ENCODE measurements at regions not wholly inside any gene's neighbourhood (a gene's known extent, or its start where the extent isn't known, plus 50 kb on each side); places are given as distances from the start of the nearest gene placed in this dataset.

GRCh38 chr5:7324919-7325318 lies 71.0 kb upstream of the ADCY2 start:
- Mint-ChIP-seq H3K27me3 (no peaks in the 10 kb centered on the region), H3K36me3 (ENCODE audit: low read depth) (no peaks in the 10 kb centered on the region), H3K4me3 (no peak overlapping the region), H3K9me3 (no peaks in the 10 kb centered on the region), H3K27ac (no peak overlapping the region), H3K4me1 (ENCODE audit: low read depth) (no peaks in the 10 kb centered on the region)
- no peak for DNase-seq

- no peak overlapping the region for H3K4me3 Mint-ChIP-seq
- H3K4me1 Mint-ChIP-seq (ENCODE audit: low read depth), result no peaks in the 10 kb centered on the region
- no peaks in the 10 kb centered on the region for H3K36me3 Mint-ChIP-seq (ENCODE audit: low read depth)
- no peak for DNase-seq
- H3K27ac Mint-ChIP-seq, result no peak overlapping the region
- no peaks in the 10 kb centered on the region for H3K27me3 Mint-ChIP-seq
- no peaks in the 10 kb centered on the region for H3K9me3 Mint-ChIP-seq
These were observed 69.7 kb upstream of the ADCY2 start for GRCh38 chr5:7325975-7326913.

GRCh38 chr5:7329141-7329540 lies 66.8 kb upstream of the ADCY2 start:
- DNase-seq, result no peak
- Mint-ChIP-seq H3K27me3 (no peaks in the 10 kb centered on the region), H3K36me3 (ENCODE audit: low read depth) (no peaks in the 10 kb centered on the region), H3K27ac (no peak overlapping the region), H3K4me1 (ENCODE audit: low read depth) (no peaks in the 10 kb centered on the region), H3K9me3 (no peaks in the 10 kb centered on the region), H3K4me3 (no peak overlapping the region)

- Mint-ChIP-seq H3K27me3 (no peaks in the 10 kb centered on the region), H3K9me3 (peaks cover 2% of the 10 kb centered on the region), H3K27ac (no peak overlapping the region), H3K36me3 (ENCODE audit: low read depth) (no peaks in the 10 kb centered on the region), H3K4me3 (no peak overlapping the region), H3K4me1 (ENCODE audit: low read depth) (no peaks in the 10 kb centered on the region)
- no peak for DNase-seq
These were observed 66.2 kb upstream of the ADCY2 start for GRCh38 chr5:7329712-7330111.

- Mint-ChIP-seq H3K9me3 (peaks cover 2% of the 10 kb centered on the region), H3K36me3 (ENCODE audit: low read depth) (no peaks in the 10 kb centered on the region), H3K27ac (no peak overlapping the region), H3K4me3 (no peak overlapping the region), H3K4me1 (ENCODE audit: low read depth) (no peaks in the 10 kb centered on the region), H3K27me3 (no peaks in the 10 kb centered on the region)
- no peak for DNase-seq
These were observed 65.7 kb upstream of the ADCY2 start for GRCh38 chr5:7330256-7330655.

GRCh38 chr5:7331131-7331530 lies 64.8 kb upstream of the ADCY2 start:
- Mint-ChIP-seq H3K4me3 (no peak overlapping the region), H3K27me3 (no peaks in the 10 kb centered on the region), H3K9me3 (peaks cover 2% of the 10 kb centered on the region), H3K4me1 (ENCODE audit: low read depth) (no peaks in the 10 kb centered on the region), H3K27ac (no peak overlapping the region), H3K36me3 (ENCODE audit: low read depth) (no peaks in the 10 kb centered on the region)
- no peak for DNase-seq

All from activated T-cell treated with anti-CD3 and anti-CD28 coated beads, Interleukin-2, amount 50 U/mL, for 24 hours (primary cell).